Psoas muscle (tissue), 7 donors: ENCODE measurements at regions not wholly inside any gene's neighbourhood (a gene's known extent, or its start where the extent isn't known, plus 50 kb on each side); places are given as distances from the start of the nearest gene placed in this dataset.
"Not testable (repeated sequence)": the region's sequence is repeated elsewhere in the genome, so short reads cannot be mapped to it uniquely, and the experiment has no call there.

ENCODE experiments used
- ATAC-seq, 4 donors: fragments of 200-7000 bp; cut with Tn5 transposase; one replicate each; pipeline ENCODE4 v1.9.1; 2020; ENCODE audit warnings: moderate library complexity in 3 of 4, mild to moderate bottlenecking in 2 of 4
- DNase-seq, 2 donors: peaks; one replicate each; pipeline ENCODE4 v3.0.0-alpha.2; 2020
- H3K27ac ChIP-seq: fragments of 200-600 bp; one replicate; pipeline ENCODE4 v1.8.0; 2022
- H3K27me3 ChIP-seq, 3 donors: fragments of 200-600 bp in 1 of 3; one replicate each; pipeline versions ENCODE4 v1.6.1 to v1.8.0; 2013 to 2022; ENCODE audit warnings: low read length in 2 of 3, mild to moderate bottlenecking in 2 of 3, moderate library complexity in 1 of 3; ENCODE audit not compliant: insufficient read depth in 3 of 3
- H3K36me3 ChIP-seq, 2 donors: fragments of 200-600 bp in 1 of 2; one replicate each; pipeline versions ENCODE4 v1.6.1 to v1.8.0; 2013 to 2022; ENCODE audit warnings: low read depth in 1 of 2, mild to moderate bottlenecking in 1 of 2, moderate library complexity in 1 of 2; ENCODE audit not compliant: insufficient read depth in 1 of 2
- H3K4me1 ChIP-seq: fragments of 200-600 bp; one replicate; pipeline ENCODE4 v1.8.0; 2022
- H3K4me3 ChIP-seq: fragments of 200-600 bp; one replicate; pipeline ENCODE4 v1.8.0; 2022; ENCODE audit warnings: mild to moderate bottlenecking
- H3K9me3 ChIP-seq: fragments of 200-600 bp; one replicate; pipeline ENCODE4 v1.8.0; 2022
- CTCF ChIP-seq: fragments of 200-600 bp; IDR thresholded peaks from one replicate; pipeline ENCODE4 v1.8.0; 2022; ENCODE audit warnings: antibody characterized with exemption
- WGBS, 3 donors: extraction: QIAGEN DNeasy Blood & Tissue Kit; methylation state at CpG; one replicate each; pipeline versions ENCODE4 v1.1.6 to v1.1.7; 2013; 5-methylcytosine and 5-hydroxymethylcytosine counted together
- intact Hi-C, 2 donors: fragments of 100-400 bp; cut with DNase I; formaldehyde crosslinking; loops; one replicate each; pipeline versions ENCODE4 v1.11.0 to v1.14.2; 2022
- donor health status: healthy with polysubstance abuse.
- donor health status: DM: no; HTN: no; CAD: no; lungs with moderate emphysema.
- donor health status: Bipolar disorder and iron deficiency.
- donor health status: healthy.
- donor health status: DM: yes; HTN: yes; CAD: no.
- donor health status: DM: no; HTN: no; CAD: no.
- donor health status: DM: yes; HTN: yes; CAD: no.

GRCh38 chr16:82271636-82272035, 101.6 kb upstream of the MPHOSPH6 start:
- H3K4me1 ChIP-seq, result no peaks in the 10 kb centered on the region
- intact Hi-C loops, result no loop called here
- no peak for TF ChIP-seq CTCF
- no peaks in the 10 kb centered on the region for H3K36me3 ChIP-seq
- ATAC-seq, result no peak
- no peak overlapping the region for H3K4me3 ChIP-seq
- no peaks in the 10 kb centered on the region for H3K9me3 ChIP-seq
- whole genome bisulfite sequencing, 3 donors, result 87 to 100% (median 90%) methylated on average over 1 of the region's 1 CpG
- DNase-seq, result no peak
- no peak overlapping the region for H3K27ac ChIP-seq
- no peaks in the 10 kb centered on the region for H3K27me3 ChIP-seq

GRCh38 chr16:82267675-82268074, 97.7 kb upstream of the MPHOSPH6 start:
- H3K36me3 ChIP-seq, H3K27me3 ChIP-seq, H3K27ac ChIP-seq, DNase-seq, H3K4me1 ChIP-seq, H3K4me3 ChIP-seq, ATAC-seq, H3K9me3 ChIP-seq: not testable (repeated sequence)
- WGBS, 3 donors, result 42 to 100% (median 71%) methylated on average over 1 of the region's 1 CpG
- intact Hi-C loops, result loop anchor here in 1 of 2 donors (10.0 kb wide), 1 partner anchor 1177 kb away; no protein-coding TSS in a partner anchor

GRCh38 chr16:82265809-82266208, 95.8 kb upstream of the MPHOSPH6 start:
- no peaks in the 10 kb centered on the region for H3K36me3 ChIP-seq
- no peaks in the 10 kb centered on the region for H3K9me3 ChIP-seq
- DNase-seq, result no peak
- H3K27ac ChIP-seq, result no peak overlapping the region
- intact Hi-C loops, result loop anchor here in 1 of 2 donors (10.0 kb wide), 1 partner anchor 1179 kb away; no protein-coding TSS in a partner anchor
- no peak for TF ChIP-seq CTCF
- H3K4me3 ChIP-seq, result no peak overlapping the region
- no peaks in the 10 kb centered on the region for H3K27me3 ChIP-seq
- ATAC-seq, result no peak
- WGBS, 3 donors, result 60 to 88% (median 88%) methylated on average over 2 of the region's 2 CpGs
- H3K4me1 ChIP-seq, result no peaks in the 10 kb centered on the region

- no peaks in the 10 kb centered on the region for H3K4me1 ChIP-seq
- intact Hi-C loops, result loop anchor here (5.0 to 10.0 kb wide), 3 partner anchors 193 to 1183 kb away; no protein-coding TSS in a partner anchor
- no peak overlapping the region for H3K4me3 ChIP-seq
- H3K27ac ChIP-seq, result no peak overlapping the region
- H3K27me3 ChIP-seq, result no peaks in the 10 kb centered on the region
- no peaks in the 10 kb centered on the region for H3K9me3 ChIP-seq
- WGBS, 3 donors, result 29 to 34% (median 31%) methylated on average over 7 of the region's 7 CpGs
- DNase-seq (no peak), ATAC-seq (no peak)
- H3K36me3 ChIP-seq, result no peaks in the 10 kb centered on the region
- no peak for TF ChIP-seq CTCF
These were observed 94.7 kb upstream of the MPHOSPH6 start for GRCh38 chr16:82264756-82265155.

GRCh38 chr16:82263521-82264143, 93.6 kb upstream of the MPHOSPH6 start:
- no peaks in the 10 kb centered on the region for H3K4me1 ChIP-seq
- H3K9me3 ChIP-seq, result no peaks in the 10 kb centered on the region
- H3K36me3 ChIP-seq, result no peaks in the 10 kb centered on the region
- TF ChIP-seq CTCF, result peak; percentile 97
- no peak overlapping the region for H3K27ac ChIP-seq
- ATAC-seq, result peak; percentile 82 to 97 (median 88)
- no peak overlapping the region for H3K4me3 ChIP-seq
- 32 to 40% (median 32%) methylated on average over 10 of the region's 10 CpGs for WGBS, 3 donors
- no peaks in the 10 kb centered on the region for H3K27me3 ChIP-seq
- intact Hi-C loops, result loop anchor here (1.0 to 10.0 kb wide), 7 partner anchors 83 to 1184 kb away; no protein-coding TSS in a partner anchor
- DNase-seq, result peak in 1 of 2 donors; percentile 20
